Mammary epithelial cell (primary cell): ENCODE measurements at regions not wholly inside any gene's neighbourhood (a gene's known extent, or its start where the extent isn't known, plus 50 kb on each side); places are given as distances from the start of the nearest gene placed in this dataset.

Experiments used
- CTCF ChIP-seq, 2 donors: IDR thresholded peaks in 1 of 2; conservative IDR thresholded peaks in 1 of 2; 2 replicates each; pipeline ENCODE4 v1.5.1; 2011 to 2012; ENCODE audit warnings: inconsistent platforms in 2 of 2, low read length in 2 of 2, mild to moderate bottlenecking in 2 of 2, control low read depth in 1 of 2, low read depth in 1 of 2; ENCODE audit not compliant: insufficient read depth in 1 of 2; ENCODE audit errors: extremely low read depth in 1 of 2
- EZH2 ChIP-seq: IDR thresholded peaks from 2 replicates; pipeline ENCODE4 v1.6.1; 2012; ENCODE audit warnings: low read length, inconsistent platforms, borderline replicate concordance

- TF ChIP-seq CTCF (conservative IDR thresholded peaks at IDR 0.05 in 1 of 2, IDR thresholded peaks at IDR 0.05 in 1 of 2; ENCODE audit: extremely low read depth in 1 of 2, insufficient read depth in 1 of 2, low read depth in 1 of 2, low read length in 2 of 2) (no peak), EZH2 (no peak)
These were observed 129.5 kb upstream of the INPP4B start for GRCh38 chr4:142975618-142976017.
